ENCODE measurements at regions not wholly inside any gene's neighbourhood (a gene's known extent, or its start where the extent isn't known, plus 50 kb on each side); places are given as distances from the start of the nearest gene placed in this dataset.

DNA sequence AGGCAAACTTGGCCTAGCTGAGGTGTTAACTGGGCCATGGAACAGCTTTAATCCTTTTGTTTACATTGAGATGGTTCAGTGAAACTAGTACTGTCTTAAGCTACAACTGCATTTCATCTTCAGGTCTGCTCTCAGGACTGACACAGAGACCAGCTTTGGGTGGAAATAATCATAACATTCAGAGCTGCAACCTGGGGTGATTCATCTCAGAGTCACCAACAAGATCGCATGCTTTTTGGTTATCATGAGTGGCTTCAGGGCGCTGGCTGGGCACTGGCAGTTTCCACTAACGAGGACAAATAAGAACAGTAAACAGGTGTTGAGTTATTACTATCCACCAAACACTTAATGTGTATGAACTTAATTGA is 60.9 kb upstream of the PAX6 start:
- no peaks in the 10 kb centered on the region for H3F3A ChIP-seq (ENCODE audit: insufficient read depth)
- no peaks in the 10 kb centered on the region for H3K9me3 ChIP-seq (ENCODE audit: insufficient read depth, low read length)
- no peak overlapping the region for H3K4me2 ChIP-seq (ENCODE audit: low read depth, low read length, poor library complexity, severe bottlenecking)
- H4K20me1 ChIP-seq (ENCODE audit: low read depth, low read length): no peaks in the 10 kb centered on the region
- H2AFZ ChIP-seq (ENCODE audit: low read depth, low read length, severe bottlenecking): no peak overlapping the region
- no peak overlapping the region for H3K4me3 ChIP-seq (ENCODE audit: insufficient read depth, low read length, poor library complexity, severe bottlenecking)
- H3K9ac ChIP-seq (ENCODE audit: low read length): no peak overlapping the region
- no peaks in the 10 kb centered on the region for H3K27me3 ChIP-seq (ENCODE audit: low read length)
- no peak overlapping the region for H3K27ac ChIP-seq (ENCODE audit: low read depth, low read length)
- H3K79me2 ChIP-seq (ENCODE audit: insufficient read depth, low read length): no peaks in the 10 kb centered on the region
- H3K36me3 ChIP-seq (ENCODE audit: low read length): no peaks in the 10 kb centered on the region
- H3K9me2 ChIP-seq (replicated peaks; ENCODE audit: insufficient read depth, low read length): no peaks in the 10 kb centered on the region
- TF ChIP-seq, protein P1, sequence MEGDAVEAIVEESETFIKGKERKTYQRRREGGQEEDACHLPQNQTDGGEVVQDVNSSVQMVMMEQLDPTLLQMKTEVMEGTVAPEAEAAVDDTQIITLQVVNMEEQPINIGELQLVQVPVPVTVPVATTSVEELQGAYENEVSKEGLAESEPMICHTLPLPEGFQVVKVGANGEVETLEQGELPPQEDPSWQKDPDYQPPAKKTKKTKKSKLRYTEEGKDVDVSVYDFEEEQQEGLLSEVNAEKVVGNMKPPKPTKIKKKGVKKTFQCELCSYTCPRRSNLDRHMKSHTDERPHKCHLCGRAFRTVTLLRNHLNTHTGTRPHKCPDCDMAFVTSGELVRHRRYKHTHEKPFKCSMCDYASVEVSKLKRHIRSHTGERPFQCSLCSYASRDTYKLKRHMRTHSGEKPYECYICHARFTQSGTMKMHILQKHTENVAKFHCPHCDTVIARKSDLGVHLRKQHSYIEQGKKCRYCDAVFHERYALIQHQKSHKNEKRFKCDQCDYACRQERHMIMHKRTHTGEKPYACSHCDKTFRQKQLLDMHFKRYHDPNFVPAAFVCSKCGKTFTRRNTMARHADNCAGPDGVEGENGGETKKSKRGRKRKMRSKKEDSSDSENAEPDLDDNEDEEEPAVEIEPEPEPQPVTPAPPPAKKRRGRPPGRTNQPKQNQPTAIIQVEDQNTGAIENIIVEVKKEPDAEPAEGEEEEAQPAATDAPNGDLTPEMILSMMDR (IDR thresholded peaks at IDR 0.05; ENCODE audit: insufficient read depth, low read length, poor library complexity, severe bottlenecking): no peak
- no peak for TF ChIP-seq EZH2phosphoT487 (conservative IDR thresholded peaks at IDR 0.05; ENCODE audit: low read length)

DNA sequence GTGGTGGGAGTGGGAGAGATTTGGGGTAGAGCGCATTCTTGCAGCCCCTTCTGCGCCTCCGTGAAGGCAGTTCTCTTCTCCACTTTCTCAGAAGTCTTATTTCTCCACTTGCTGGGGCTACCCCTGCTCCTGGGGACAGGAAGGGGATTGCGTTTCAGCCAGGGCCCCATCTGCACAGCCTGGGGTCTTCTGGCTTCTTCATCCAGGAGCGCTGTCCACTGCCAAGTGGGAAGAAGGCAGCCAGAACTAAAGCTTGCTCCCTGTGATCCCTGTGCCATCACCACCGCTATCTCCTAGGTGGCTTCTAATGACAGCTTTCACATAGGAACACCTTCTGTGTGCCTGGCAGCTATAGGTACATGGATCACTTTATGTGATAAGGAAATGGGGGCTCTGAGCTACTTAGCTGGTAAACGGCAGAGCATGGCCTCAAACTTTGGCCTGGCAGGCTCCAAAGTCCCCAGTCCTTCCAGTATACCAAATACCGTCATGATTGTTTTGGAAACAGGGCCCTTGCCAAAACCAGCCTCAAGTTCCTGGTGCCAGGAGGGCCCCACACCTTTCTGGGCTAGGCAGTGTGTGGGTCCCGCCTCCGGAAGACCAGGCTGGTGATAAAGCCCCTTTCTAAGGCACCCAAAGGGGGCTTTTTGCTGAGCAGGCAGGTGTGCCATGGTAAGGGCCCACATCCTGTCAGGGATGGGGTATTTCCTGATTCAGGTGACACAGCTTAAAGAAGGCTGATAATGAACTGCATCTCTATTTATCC is 60.4 kb upstream of the PAX6 start:
- H3K4me2 ChIP-seq (ENCODE audit: low read depth, low read length, poor library complexity, severe bottlenecking): no peak overlapping the region
- H3K79me2 ChIP-seq (ENCODE audit: insufficient read depth, low read length): no peaks in the 10 kb centered on the region
- H3K9me3 ChIP-seq (ENCODE audit: insufficient read depth, low read length): no peaks in the 10 kb centered on the region
- no peaks in the 10 kb centered on the region for H3F3A ChIP-seq (ENCODE audit: insufficient read depth)
- H3K9me2 ChIP-seq (replicated peaks; ENCODE audit: insufficient read depth, low read length): no peaks in the 10 kb centered on the region
- H2AFZ ChIP-seq (ENCODE audit: low read depth, low read length, severe bottlenecking): no peak overlapping the region
- H3K9ac ChIP-seq (ENCODE audit: low read length): no peak overlapping the region
- no peak overlapping the region for H3K27ac ChIP-seq (ENCODE audit: low read depth, low read length)
- TF ChIP-seq, protein P1 (IDR thresholded peaks at IDR 0.05; ENCODE audit: insufficient read depth, low read length, poor library complexity, severe bottlenecking): no peak
- no peak for TF ChIP-seq EZH2phosphoT487 (conservative IDR thresholded peaks at IDR 0.05; ENCODE audit: low read length)
- no peaks in the 10 kb centered on the region for H4K20me1 ChIP-seq (ENCODE audit: low read depth, low read length)
- no peaks in the 10 kb centered on the region for H3K36me3 ChIP-seq (ENCODE audit: low read length)
- H3K27me3 ChIP-seq (ENCODE audit: low read length): no peaks in the 10 kb centered on the region
- H3K4me3 ChIP-seq (ENCODE audit: insufficient read depth, low read length, poor library complexity, severe bottlenecking): no peak overlapping the region

DNA sequence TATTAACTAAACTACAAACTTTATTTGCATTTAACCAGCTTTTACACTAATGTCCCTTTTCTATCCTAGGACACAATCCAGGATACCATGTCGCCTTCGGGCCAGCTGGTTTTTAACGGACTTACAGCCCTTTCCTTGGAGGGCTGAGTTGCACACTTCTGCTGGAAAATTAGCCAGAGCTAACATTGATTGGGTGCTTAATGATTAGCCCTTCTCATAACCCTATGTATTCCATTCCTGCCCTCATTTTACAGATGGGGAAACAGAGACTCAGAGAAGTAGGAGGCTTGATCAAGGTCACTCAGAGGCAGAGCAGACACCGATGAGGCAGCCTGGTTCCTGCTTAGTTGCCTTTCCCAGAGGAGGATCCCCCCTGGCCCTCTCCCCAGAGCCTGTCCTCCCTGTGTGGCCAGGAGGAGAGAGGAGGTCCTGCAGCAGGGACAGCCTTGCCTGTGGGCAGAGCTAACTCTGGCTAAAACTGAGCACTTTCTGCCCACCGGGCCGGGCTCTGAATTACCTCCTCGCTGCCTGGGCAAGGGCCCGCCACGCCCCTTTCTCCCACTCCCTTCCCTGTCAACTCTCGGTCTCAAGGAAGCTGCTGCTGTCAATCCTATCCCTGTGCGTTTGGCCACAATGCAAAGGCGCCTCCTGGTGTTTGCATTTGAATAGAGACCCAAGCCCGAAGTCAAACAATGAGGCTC is 59.6 kb upstream of the PAX6 start:
- H3K27me3 ChIP-seq (ENCODE audit: low read length): no peaks in the 10 kb centered on the region
- TF ChIP-seq EZH2phosphoT487 (conservative IDR thresholded peaks at IDR 0.05; ENCODE audit: low read length): no peak
- TF ChIP-seq, protein P1 (IDR thresholded peaks at IDR 0.05; ENCODE audit: insufficient read depth, low read length, poor library complexity, severe bottlenecking): peak; percentile 30
- H3K79me2 ChIP-seq (ENCODE audit: insufficient read depth, low read length): no peaks in the 10 kb centered on the region
- no peaks in the 10 kb centered on the region for H3K9me2 ChIP-seq (replicated peaks; ENCODE audit: insufficient read depth, low read length)
- no peak overlapping the region for H3K27ac ChIP-seq (ENCODE audit: low read depth, low read length)
- H3F3A ChIP-seq (ENCODE audit: insufficient read depth): no peaks in the 10 kb centered on the region
- no peak overlapping the region for H3K4me3 ChIP-seq (ENCODE audit: insufficient read depth, low read length, poor library complexity, severe bottlenecking)
- no peaks in the 10 kb centered on the region for H3K36me3 ChIP-seq (ENCODE audit: low read length)
- no peak overlapping the region for H3K4me2 ChIP-seq (ENCODE audit: low read depth, low read length, poor library complexity, severe bottlenecking)
- no peak overlapping the region for H2AFZ ChIP-seq (ENCODE audit: low read depth, low read length, severe bottlenecking)
- H4K20me1 ChIP-seq (ENCODE audit: low read depth, low read length): no peaks in the 10 kb centered on the region
- H3K9ac ChIP-seq (ENCODE audit: low read length): no peak overlapping the region
- no peaks in the 10 kb centered on the region for H3K9me3 ChIP-seq (ENCODE audit: insufficient read depth, low read length)
